HG03196 (cell line): ENCODE measurements at regions not wholly inside any gene's neighbourhood (a gene's known extent, or its start where the extent isn't known, plus 50 kb on each side); places are given as distances from the start of the nearest gene placed in this dataset.
A peak's percentile ranks its signal among the peaks of the same experiment; 100 is the strongest.

ENCODE experiments used
- ATAC-seq: cut with Tn5 transposase; IDR thresholded peaks from one replicate; pipeline ENCODE4 v1.9.1; 2021; ENCODE audit not compliant: unreplicated experiment

- no peak for ATAC-seq
Measured at GRCh38 chr3:31002730-31003129, 108.3 kb upstream of the GADL1 start.

GRCh38 chr3:31004025-31004678, 109.7 kb upstream of the GADL1 start:
- ATAC-seq = peak; percentile 57

DNA sequence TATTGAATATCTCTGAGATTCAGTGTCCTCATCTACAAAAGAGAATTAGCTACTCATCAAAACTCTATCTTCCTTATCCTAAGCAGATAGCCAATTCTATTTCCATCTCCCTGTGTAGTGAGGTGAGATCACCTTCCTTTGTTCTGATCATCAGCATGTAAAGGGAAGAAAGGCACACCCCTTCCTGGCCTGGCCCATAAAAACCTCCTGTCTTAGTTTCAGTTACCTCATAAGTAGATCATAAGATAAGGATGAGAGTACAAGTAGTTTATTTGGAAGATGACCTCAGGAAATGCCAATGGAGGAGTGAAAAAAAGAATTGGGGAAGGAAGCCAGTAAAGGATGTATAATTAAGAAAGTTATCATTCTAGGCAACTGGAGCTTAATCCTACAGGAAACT, 114.5 kb upstream of the GADL1 start:
- no peak for ATAC-seq

DNA sequence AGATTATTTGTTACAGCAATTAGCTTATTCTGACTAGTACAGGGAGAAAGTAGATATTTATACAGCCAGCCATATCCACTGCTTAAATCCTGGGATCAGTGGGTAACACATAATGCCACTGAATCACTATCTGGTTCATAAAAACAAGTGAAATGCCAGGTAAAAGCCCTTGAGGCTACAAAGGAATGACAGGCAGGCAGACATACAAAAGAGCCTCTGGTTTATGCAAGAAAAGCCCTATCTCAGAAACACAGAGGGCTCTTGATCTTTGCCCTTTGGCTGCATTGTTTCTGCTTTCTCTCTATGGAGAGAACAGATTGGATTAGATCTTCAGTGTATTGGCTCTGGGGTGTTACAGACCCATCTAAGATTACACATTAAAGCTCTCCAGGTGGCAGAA, 115.4 kb upstream of the GADL1 start:
- ATAC-seq = no peak

DNA sequence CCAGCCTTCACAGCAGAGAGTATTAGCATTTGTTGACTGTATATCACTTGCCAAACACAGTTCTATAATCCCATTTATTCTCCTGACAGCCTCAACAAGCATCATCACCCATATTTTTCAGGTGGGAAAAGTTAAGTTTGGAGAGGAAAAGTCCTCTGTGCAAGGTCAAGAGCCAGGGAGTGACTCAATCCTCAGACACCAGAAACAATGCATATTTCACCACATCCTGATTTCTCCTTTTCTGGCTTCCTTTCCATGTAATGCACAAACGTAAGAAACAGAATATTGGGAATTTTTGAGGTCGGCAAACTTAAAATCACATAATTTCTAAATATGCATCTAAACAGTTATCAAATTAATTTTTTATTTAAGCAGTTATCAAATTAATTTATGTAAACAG, 116.0 kb upstream of the GADL1 start:
- ATAC-seq = no peak

DNA sequence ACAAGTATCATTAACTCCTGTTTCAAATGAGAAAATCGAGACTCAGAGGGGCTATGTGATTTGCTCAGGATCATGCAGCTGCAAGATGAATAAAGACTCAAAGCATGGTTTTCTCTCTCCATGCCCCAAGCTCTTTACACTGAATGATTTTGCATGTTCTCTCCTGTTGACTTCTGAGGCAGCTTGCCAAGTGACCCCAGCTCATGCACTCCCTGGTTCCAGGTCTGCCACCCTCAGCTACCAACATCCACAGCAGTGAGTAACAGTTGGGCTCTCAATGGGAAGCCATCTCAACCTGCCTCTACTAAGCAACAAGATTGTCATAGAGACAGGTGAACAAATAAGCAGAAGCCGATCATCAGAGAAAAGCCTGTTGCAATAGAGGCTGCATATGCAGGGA, 116.9 kb upstream of the GADL1 start:
- ATAC-seq = no peak

- no peak for ATAC-seq
Measured at GRCh38 chr3:31013090-31013489, 118.6 kb upstream of the GADL1 start.

DNA sequence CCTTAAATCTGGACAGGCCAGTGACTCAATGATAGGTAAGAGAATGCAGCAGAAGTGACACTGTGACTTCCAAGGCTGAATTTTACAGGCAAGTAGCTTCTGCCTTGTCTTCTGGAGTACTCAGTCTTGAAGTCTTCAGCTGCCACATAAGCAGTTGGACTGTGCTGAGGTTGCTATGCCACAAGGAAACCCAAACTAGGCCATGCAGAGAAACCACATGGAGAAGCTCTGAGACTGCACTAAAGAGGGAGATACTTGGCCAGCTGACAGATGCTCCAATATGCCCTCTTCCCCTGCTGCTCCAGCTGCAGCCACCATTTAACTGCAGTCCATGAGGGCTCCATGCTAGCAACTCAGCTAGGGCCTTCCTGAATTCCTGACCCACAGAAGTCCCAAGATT, 119.4 kb upstream of the GADL1 start:
- ATAC-seq = no peak

GRCh38 chr3:31014317-31015040, 120.0 kb upstream of the GADL1 start:
- ATAC-seq = no peak

GRCh38 chr3:31016196-31016595, 121.7 kb upstream of the GADL1 start:
- ATAC-seq = no peak

DNA sequence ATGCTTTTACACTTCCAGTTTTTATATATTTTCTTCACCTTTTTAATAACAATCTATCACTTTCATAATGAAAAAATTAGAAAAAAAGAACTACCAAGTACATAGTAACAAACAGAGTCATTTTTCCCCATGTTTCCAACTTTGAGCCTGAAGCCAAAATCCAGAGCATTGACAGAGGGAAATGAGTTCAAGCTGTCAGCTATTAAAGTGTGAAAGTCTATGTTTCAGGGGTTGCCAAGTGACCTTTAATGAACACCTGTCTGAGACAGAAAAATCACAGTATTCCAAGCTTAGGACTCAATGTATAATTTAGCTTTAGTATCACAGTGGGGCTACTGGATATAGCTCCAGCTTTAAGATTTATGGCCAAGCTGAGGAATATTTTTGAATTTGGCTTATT, 128.3 kb upstream of the GADL1 start:
- ATAC-seq = no peak

DNA sequence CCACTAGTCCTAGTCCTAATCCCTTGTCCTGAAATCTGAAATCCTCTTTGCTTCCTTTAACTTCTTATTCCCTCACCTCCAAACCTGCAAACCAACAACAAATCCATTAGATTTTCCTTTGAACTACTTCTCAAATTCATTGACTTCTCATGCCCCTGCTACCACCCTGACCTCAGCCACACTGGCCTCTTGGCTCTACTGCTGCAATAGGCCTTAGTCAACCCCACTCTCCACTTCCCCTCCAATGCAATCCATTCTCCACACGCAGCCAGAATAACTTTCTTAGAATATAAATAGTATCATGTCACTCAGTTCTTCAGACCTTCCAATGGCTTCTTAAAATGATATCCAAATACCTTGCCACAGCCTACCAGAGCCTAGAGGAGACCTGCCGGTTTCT, 131.1 kb upstream of the GADL1 start:
- no peak for ATAC-seq

DNA sequence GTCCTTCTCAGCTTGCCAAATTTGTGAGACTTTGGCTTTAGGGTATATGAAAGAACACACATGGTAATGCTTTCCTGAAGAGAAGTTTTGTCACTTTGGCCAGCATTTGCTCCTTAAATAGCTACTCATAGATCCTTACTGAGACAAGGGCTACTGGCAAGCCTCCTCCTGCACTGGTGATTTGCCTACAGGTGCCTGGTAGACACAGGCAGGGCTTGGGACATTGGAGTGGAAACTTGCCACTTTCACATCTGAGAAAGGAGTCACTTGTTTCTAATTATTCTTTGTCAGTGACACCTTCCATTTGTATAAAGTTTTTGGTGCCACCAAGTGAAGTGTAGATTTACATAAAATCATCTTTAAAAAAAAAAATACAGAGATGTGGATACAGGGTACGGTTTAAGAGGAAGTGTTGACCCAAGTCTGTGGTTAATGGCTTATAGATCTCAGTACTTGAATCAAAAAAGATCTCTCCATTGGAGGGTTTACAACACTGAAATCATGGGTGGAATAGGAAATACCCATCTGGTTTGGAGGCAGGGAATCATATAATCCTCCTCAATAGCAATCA, 132.8 kb upstream of the GADL1 start:
- no peak for ATAC-seq

- ATAC-seq = no peak
Measured at GRCh38 chr3:31027914-31028313, 133.5 kb upstream of the GADL1 start.

DNA sequence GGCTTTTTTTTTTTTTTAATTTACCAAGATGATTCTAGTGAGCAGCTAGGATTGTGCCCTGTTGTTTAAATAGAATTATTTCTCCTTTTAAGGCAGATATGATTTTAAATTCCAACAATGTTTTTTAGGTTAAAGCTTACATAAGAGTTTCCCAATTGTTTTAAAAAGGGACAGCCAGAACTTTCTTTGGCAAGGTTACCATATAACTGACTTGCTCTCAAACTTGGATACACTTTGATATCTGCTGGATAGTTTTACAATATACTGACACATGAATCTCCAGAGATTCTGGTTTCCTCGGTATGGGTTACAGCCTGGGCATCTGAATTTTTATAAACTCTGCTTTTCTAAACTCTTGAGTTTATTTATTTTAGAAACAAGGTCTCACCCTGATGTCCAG, 134.3 kb upstream of the GADL1 start:
- no peak for ATAC-seq

DNA sequence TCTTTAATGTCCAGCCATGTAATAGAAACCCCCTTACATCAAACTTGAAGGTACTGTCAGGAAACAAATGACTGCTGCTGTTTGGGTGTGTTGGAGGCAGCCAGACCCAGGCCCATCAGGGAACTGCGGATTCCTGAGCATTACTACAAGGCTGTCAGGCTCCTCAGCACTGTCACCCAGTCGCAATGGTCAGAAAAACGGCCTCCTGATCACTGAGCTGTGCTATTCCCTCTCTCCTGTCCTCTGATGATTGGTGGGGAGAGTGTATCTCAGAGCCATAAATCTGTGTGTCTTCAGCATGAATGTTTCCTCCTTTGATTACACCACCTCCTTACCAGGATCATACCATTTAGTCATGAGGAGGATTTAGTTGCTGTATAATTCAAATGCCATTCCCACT, 135.2 kb upstream of the GADL1 start:
- ATAC-seq = no peak

- no peak for ATAC-seq
Measured at GRCh38 chr3:31035681-31036080, 141.2 kb upstream of the GADL1 start.

- ATAC-seq = no peak
Measured at GRCh38 chr3:31038086-31038739, 143.8 kb upstream of the GADL1 start.

- ATAC-seq = no peak
Measured at GRCh38 chr3:31039145-31039544, 144.7 kb upstream of the GADL1 start.

DNA sequence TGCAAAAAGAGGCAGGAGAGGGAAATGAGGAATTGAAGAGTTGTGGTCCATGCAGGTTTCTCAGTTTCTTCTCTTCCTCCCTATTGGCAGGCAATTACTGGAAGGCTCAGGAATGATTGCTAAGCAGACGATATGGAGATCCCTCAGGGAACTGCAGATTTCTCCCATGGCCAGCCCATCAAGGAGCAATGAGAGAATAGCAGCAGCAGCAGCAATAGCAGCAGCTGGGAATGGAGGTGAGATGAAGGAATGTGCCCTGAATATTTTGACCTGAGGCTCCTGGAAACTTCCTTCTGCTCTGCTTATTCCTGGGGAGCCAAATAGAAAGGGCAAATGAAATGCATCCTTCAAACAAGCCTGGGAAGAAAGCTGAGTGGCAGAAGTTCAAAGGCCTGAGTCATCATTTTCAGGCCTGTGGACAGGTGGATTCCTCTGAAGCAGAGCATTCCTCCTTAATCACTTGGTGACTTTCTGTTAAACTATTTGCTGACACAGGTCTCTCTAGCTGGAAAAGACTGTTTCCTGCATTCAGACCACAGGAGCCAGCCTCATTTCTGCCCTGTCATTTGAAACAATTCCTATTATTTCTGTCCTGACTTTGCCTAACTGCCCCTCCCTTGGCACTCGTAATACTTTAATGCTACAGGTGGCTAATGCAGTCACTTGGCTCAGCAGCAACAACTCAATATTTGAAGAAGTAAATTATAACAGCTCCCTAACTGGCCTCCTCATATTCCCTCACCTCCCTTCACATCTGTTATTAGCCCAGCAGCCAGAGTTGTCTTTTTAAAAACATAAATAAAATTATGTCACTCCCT, 146.9 kb upstream of the GADL1 start:
- no peak for ATAC-seq

GRCh38 chr3:31043184-31043819, 148.8 kb upstream of the GADL1 start:
- ATAC-seq = no peak
